ENCODE measurements at regions not wholly inside any gene's neighbourhood (a gene's known extent, or its start where the extent isn't known, plus 50 kb on each side); places are given as distances from the start of the nearest gene placed in this dataset.

DNA sequence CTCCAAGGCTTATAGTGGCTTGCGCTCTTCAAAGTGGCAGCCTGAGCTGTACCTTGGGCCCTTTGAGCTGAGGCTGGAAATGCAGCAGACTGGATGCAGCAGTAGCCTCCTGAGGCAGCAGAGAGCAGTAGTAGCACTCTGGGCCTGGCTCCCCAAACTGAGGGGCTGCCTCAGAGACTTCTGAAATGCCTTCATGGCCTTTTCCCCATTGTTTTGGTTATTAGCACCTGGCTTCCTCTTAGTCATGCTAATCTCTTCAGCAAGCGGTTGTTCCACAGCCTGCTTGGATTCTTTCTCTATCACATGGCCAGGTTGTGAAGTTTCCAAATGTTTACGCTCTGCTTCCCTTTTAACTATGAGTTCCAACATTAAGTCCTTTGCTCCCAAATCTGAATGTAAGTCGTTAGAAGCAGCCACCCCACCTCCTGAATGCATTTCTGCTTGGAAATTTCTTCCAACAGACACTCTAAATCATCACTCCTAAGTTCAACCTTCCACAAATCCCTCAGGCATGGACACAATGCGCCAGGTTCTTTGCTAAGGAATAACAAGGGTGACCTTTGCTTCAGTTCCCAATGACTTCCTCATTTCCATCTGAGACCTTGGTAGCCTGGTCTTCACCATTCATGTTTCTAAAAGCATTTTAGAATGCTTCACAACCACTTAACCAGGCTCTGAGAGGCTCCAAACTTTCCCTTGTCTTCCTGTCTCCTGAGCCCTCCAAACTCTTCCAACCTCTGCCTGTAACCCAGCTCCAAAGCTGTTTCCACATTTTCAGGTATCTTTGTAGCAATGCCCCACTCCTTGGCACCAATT is 145.8 kb downstream of the ZDHHC21 start:
- no peak for TF ChIP-seq CTCF (IDR thresholded peaks at IDR 0.05; ENCODE audit: extremely low read depth in 1 of 2, insufficient read depth in 1 of 2, low read depth in 1 of 2, low read length in 2 of 2)
- no peak for TF ChIP-seq FOS (IDR thresholded peaks at IDR 0.05; ENCODE audit: borderline replicate concordance, insufficient read depth, low read length)
